H9 (cell line): ENCODE measurements at regions not wholly inside any gene's neighbourhood (a gene's known extent, or its start where the extent isn't known, plus 50 kb on each side); places are given as distances from the start of the nearest gene placed in this dataset.
A peak's percentile ranks its signal among the peaks of the same experiment; 100 is the strongest.

ENCODE experiments used
- DNase-seq: peaks from one replicate; pipeline ENCODE4 v3.0.0-alpha.2; 2017
- H2AFZ ChIP-seq: one replicate; pipeline ENCODE4 v1.6.1; 2013; ENCODE audit warnings: mild to moderate bottlenecking, low read length, control low read depth, moderate library complexity
- H2AK5ac ChIP-seq: 2 replicates; pipeline ENCODE4 v1.6.1; 2013; ENCODE audit warnings: low read length, control low read depth, mixed read lengths; ENCODE audit not compliant: insufficient read length
- H2BK120ac ChIP-seq: one replicate; pipeline ENCODE4 v1.6.1; 2013; ENCODE audit warnings: low read depth, mild to moderate bottlenecking, low read length, control low read depth, inconsistent platforms; ENCODE audit not compliant: poor library complexity, severe bottlenecking
- H2BK12ac ChIP-seq: 2 replicates; pipeline ENCODE4 v1.6.1; 2013; ENCODE audit warnings: low read length, control low read depth, mixed read lengths, low read depth; ENCODE audit not compliant: insufficient read length
- H2BK15ac ChIP-seq: 2 replicates; pipeline ENCODE4 v1.6.1; 2013; ENCODE audit warnings: low read depth, low read length, control low read depth
- H2BK20ac ChIP-seq: one replicate; pipeline ENCODE4 v1.6.1; 2013; ENCODE audit warnings: low read depth, mild to moderate bottlenecking, low read length, control low read depth, inconsistent platforms; ENCODE audit not compliant: poor library complexity, severe bottlenecking
- H2BK5ac ChIP-seq: 2 replicates; pipeline ENCODE4 v1.6.1; 2013; ENCODE audit warnings: low read length, control low read depth, mixed read lengths; ENCODE audit not compliant: insufficient read length
- H3K14ac ChIP-seq: 2 replicates; pipeline ENCODE4 v1.6.1; 2013; ENCODE audit warnings: low read length, control low read depth; ENCODE audit not compliant: insufficient read depth
- H3K18ac ChIP-seq: 2 replicates; pipeline ENCODE4 v1.6.1; 2013; ENCODE audit warnings: low read depth, mild to moderate bottlenecking, mixed read lengths, low read length, control low read depth; ENCODE audit not compliant: insufficient read length
- H3K23ac ChIP-seq: 2 replicates; pipeline ENCODE4 v1.6.1; 2013; ENCODE audit warnings: low read length, control low read depth, mixed read lengths, low read depth; ENCODE audit not compliant: insufficient read length
- H3K23me2 ChIP-seq: 2 replicates; pipeline ENCODE4 v1.6.1; 2013; ENCODE audit warnings: low read depth, mild to moderate bottlenecking, mixed read lengths, low read length, control low read depth; ENCODE audit not compliant: insufficient read length, poor library complexity, severe bottlenecking
- H3K27ac ChIP-seq: 2 replicates; pipeline ENCODE4 v1.5.1; 2013; ENCODE audit warnings: low read length, control low read depth, mixed read lengths, low read depth; ENCODE audit not compliant: insufficient read length
- H3K27me3 ChIP-seq: 2 replicates; pipeline ENCODE4 v1.6.1; 2013; ENCODE audit warnings: low read length, control low read depth, inconsistent platforms; ENCODE audit not compliant: insufficient read depth
- H3K4ac ChIP-seq: 2 replicates; pipeline ENCODE4 v1.6.1; 2013; ENCODE audit warnings: low read depth, mild to moderate bottlenecking, control low read depth, inconsistent platforms, low read length, moderate library complexity
- H3K4me1 ChIP-seq: 2 replicates; pipeline ENCODE4 v1.6.1; 2013; ENCODE audit warnings: low read length, control low read depth, inconsistent platforms; ENCODE audit not compliant: insufficient read depth
- H3K4me2 ChIP-seq: 2 replicates; pipeline ENCODE4 v1.6.1; 2013; ENCODE audit warnings: low read length, control low read depth, mixed read lengths; ENCODE audit not compliant: insufficient read length, insufficient read depth
- H3K56ac ChIP-seq: 2 replicates; pipeline ENCODE4 v1.6.1; 2013; ENCODE audit warnings: low read depth, mild to moderate bottlenecking, mixed read lengths, low read length, control low read depth; ENCODE audit not compliant: insufficient read length
- H3K79me1 ChIP-seq: 2 replicates; pipeline ENCODE4 v1.6.1; 2013; ENCODE audit warnings: low read depth, mild to moderate bottlenecking, moderate library complexity, low read length, control low read depth, inconsistent platforms; ENCODE audit not compliant: insufficient read depth, poor library complexity, severe bottlenecking
- H3K79me2 ChIP-seq: 2 replicates; pipeline ENCODE4 v1.6.1; 2013; ENCODE audit warnings: low read length, control low read depth, inconsistent platforms; ENCODE audit not compliant: insufficient read depth
- H3K9ac ChIP-seq: 2 replicates; pipeline ENCODE4 v1.6.1; 2013; ENCODE audit warnings: low read length, control low read depth, mixed read lengths; ENCODE audit not compliant: insufficient read length; ENCODE audit errors: extremely low read depth
- H3K9me3 ChIP-seq: one replicate; pipeline ENCODE4 v1.6.1; 2013; ENCODE audit warnings: low read depth, low read length, inconsistent platforms; ENCODE audit not compliant: control insufficient read depth
- H3T11ph ChIP-seq: one replicate; pipeline ENCODE4 v1.6.1; 2013; ENCODE audit warnings: mild to moderate bottlenecking, low read length, control low read depth, inconsistent platforms
- H4K20me1 ChIP-seq: one replicate; pipeline ENCODE4 v1.6.1; 2013; ENCODE audit not compliant: control insufficient read depth, insufficient read length, insufficient read depth
- H4K5ac ChIP-seq: 2 replicates; pipeline ENCODE4 v1.6.1; 2013; ENCODE audit warnings: low read depth, mild to moderate bottlenecking, mixed read lengths, low read length, control low read depth; ENCODE audit not compliant: insufficient read length
- H4K8ac ChIP-seq: replicated peaks from 2 replicates; pipeline ENCODE4 v1.6.1; 2013; ENCODE audit warnings: low read length, control low read depth, mixed read lengths, low read depth; ENCODE audit not compliant: insufficient read length
- H4K91ac ChIP-seq: 2 replicates; pipeline ENCODE4 v1.6.1; 2013; ENCODE audit warnings: low read depth, mild to moderate bottlenecking, moderate library complexity, mixed read lengths, low read length, control low read depth; ENCODE audit not compliant: insufficient read length
- H3K27ac Mint-ChIP-seq, 3 experiments: 2 replicates in 2 of 3; 3 replicates in 1 of 3; pipeline ENCODE4 v1.8.0; 2020 to 2021; ENCODE audit warnings: mixed read lengths in 3 of 3, mild to moderate bottlenecking in 1 of 3, moderate library complexity in 1 of 3
- H3K27me3 Mint-ChIP-seq: 2 replicates; pipeline ENCODE4 v1.8.0; 2021; ENCODE audit warnings: low read depth, mild to moderate bottlenecking, moderate library complexity, mixed read lengths
- H3K36me3 Mint-ChIP-seq, 3 experiments: 2 replicates in 2 of 3; 3 replicates in 1 of 3; pipeline ENCODE4 v1.8.0; 2020 to 2021; ENCODE audit warnings: low read depth in 3 of 3, mixed read lengths in 3 of 3; ENCODE audit not compliant: insufficient read depth in 1 of 3
- H3K4me1 Mint-ChIP-seq, 2 experiments: 2 replicates each; pipeline ENCODE4 v1.8.0; 2020; ENCODE audit warnings: mixed read lengths in 2 of 2
- H3K4me3 Mint-ChIP-seq, 2 experiments: 2 replicates in 1 of 2; 3 replicates in 1 of 2; pipeline ENCODE4 v1.8.0; 2020 to 2021; ENCODE audit warnings: mild to moderate bottlenecking in 2 of 2, mixed read lengths in 2 of 2, moderate library complexity in 1 of 2
- H3K9me3 Mint-ChIP-seq, 2 experiments: 2 replicates in 1 of 2; 3 replicates in 1 of 2; pipeline ENCODE4 v1.8.0; 2020; ENCODE audit warnings: mild to moderate bottlenecking in 2 of 2, mixed read lengths in 2 of 2, moderate library complexity in 1 of 2
- CTCF ChIP-seq: fragments of 200-600 bp; sonication (generic); conservative IDR thresholded peaks from 3 replicates; pipeline ENCODE4 v1.8.0; 2021; ENCODE audit warnings: antibody characterized with exemption, mild to moderate bottlenecking
- WGBS: extraction: QIAGEN DNeasy Blood & Tissue Kit; methylation state at CpG from one replicate; pipeline ENCODE4 v1.1.7; 2013; ENCODE audit warnings: missing lambda C conversion rate, low lambda C conversion rate, mixed read lengths; ENCODE audit not compliant: insufficient read length; ENCODE audit errors: extremely low coverage; 5-methylcytosine and 5-hydroxymethylcytosine counted together

- no peaks in the 10 kb centered on the region for H3K9me3 ChIP-seq
- H2BK120ac ChIP-seq, result no peak overlapping the region
- no peaks in the 10 kb centered on the region for H3K79me1 ChIP-seq
- H2AK5ac ChIP-seq, result no peak overlapping the region
- H3K79me2 ChIP-seq, result no peaks in the 10 kb centered on the region
- H3T11ph ChIP-seq, result no peak overlapping the region
- H2BK20ac ChIP-seq, result no peak overlapping the region
- no peak overlapping the region for H2BK12ac ChIP-seq
- no peaks in the 10 kb centered on the region for H3K23me2 ChIP-seq
- H3K23ac ChIP-seq, result no peak overlapping the region
- H3K4ac ChIP-seq, result no peak overlapping the region
- H4K8ac ChIP-seq, result no peak overlapping the region
- WGBS, result no CpG with 5 or more reads among the region's 2 CpGs
- Mint-ChIP-seq H3K27me3 (peaks cover 2% of the 10 kb centered on the region; the same call in 1 of the 2 replicates), H3K4me1 (no peaks in the 10 kb centered on the region), H3K27ac (no peak overlapping the region), H3K36me3 (no peaks in the 10 kb centered on the region), H3K4me3 (no peak overlapping the region), H3K9me3 (no peaks in the 10 kb centered on the region)
- H3K27me3 ChIP-seq, result no peaks in the 10 kb centered on the region
- no peak overlapping the region for H3K27ac ChIP-seq
- no peak overlapping the region for H2BK5ac ChIP-seq
- no peak overlapping the region for H2BK15ac ChIP-seq
- no peak overlapping the region for H3K4me2 ChIP-seq
- no peak overlapping the region for H2AFZ ChIP-seq
- H3K9ac ChIP-seq, result no peak overlapping the region
- H3K18ac ChIP-seq, result no peak overlapping the region
- no peak overlapping the region for H3K56ac ChIP-seq
- H3K4me1 ChIP-seq, result no peaks in the 10 kb centered on the region
- H3K14ac ChIP-seq, result no peak overlapping the region
- TF ChIP-seq CTCF, result peak; percentile 41
- H4K91ac ChIP-seq, result no peak overlapping the region
- no peaks in the 10 kb centered on the region for H4K20me1 ChIP-seq
- DNase-seq, result no peak
- no peak overlapping the region for H4K5ac ChIP-seq
Observed at GRCh38 chr11:128323381-128323780, 264.0 kb downstream of the ETS1 start.
